Astrocyte (in vitro differentiated cells and primary cell): ENCODE measurements at regions not wholly inside any gene's neighbourhood (a gene's known extent, or its start where the extent isn't known, plus 50 kb on each side); places are given as distances from the start of the nearest gene placed in this dataset.

Experiments used
- DNase-seq: peaks from one replicate; pipeline ENCODE4 v3.0.0-alpha.2; 2010; ENCODE audit warnings: low read depth
- FAIRE-seq: peaks from 2 replicates; lab custom pipeline; 2011; peaks lifted over from hg19 to GRCh38; lab: Jason Lieb, UNC
- H2AFZ ChIP-seq: 2 replicates; pipeline ENCODE4 v1.6.0; 2012; ENCODE audit warnings: low read depth, low read length, inconsistent platforms
- H3K27ac ChIP-seq: 2 replicates; pipeline ENCODE4 v1.5.1; 2011; ENCODE audit warnings: low read depth, low read length, inconsistent platforms
- H3K27me3 ChIP-seq: 2 replicates; pipeline ENCODE4 v1.6.0; 2011; ENCODE audit warnings: low read length, inconsistent platforms; ENCODE audit not compliant: insufficient read depth
- H3K36me3 ChIP-seq: 2 replicates; pipeline ENCODE4 v1.5.1; 2011; ENCODE audit warnings: low read length, inconsistent platforms; ENCODE audit not compliant: insufficient read depth
- H3K4me1 ChIP-seq: 2 replicates; pipeline ENCODE4 v1.5.1; 2011; ENCODE audit warnings: low read length, inconsistent platforms; ENCODE audit not compliant: insufficient read depth
- H3K4me2 ChIP-seq: 2 replicates; pipeline ENCODE4 v1.6.0; 2012; ENCODE audit warnings: low read length, inconsistent platforms
- H3K4me3 ChIP-seq: 2 replicates; pipeline ENCODE4 v1.5.1; 2011; ENCODE audit warnings: low read depth, mild to moderate bottlenecking, low read length, inconsistent platforms; ENCODE audit not compliant: insufficient read depth
- H3K79me2 ChIP-seq: 2 replicates; pipeline ENCODE4 v1.6.0; 2012; ENCODE audit warnings: mild to moderate bottlenecking, low read length, inconsistent platforms; ENCODE audit not compliant: insufficient read depth
- H3K9ac ChIP-seq: 2 replicates; pipeline ENCODE4 v1.6.0; 2012; ENCODE audit warnings: mild to moderate bottlenecking, low read length, inconsistent platforms
- H3K9me3 ChIP-seq: 2 replicates; pipeline ENCODE4 v1.5.1; 2012; ENCODE audit warnings: low read depth, mild to moderate bottlenecking, low read length, inconsistent platforms; ENCODE audit not compliant: insufficient read depth
- H4K20me1 ChIP-seq: 2 replicates; pipeline ENCODE4 v1.6.0; 2012; ENCODE audit warnings: low read length, inconsistent platforms; ENCODE audit not compliant: insufficient read depth
- H3K27ac Mint-ChIP-seq: one replicate; pipeline ENCODE4 v1.8.0; 2021; ENCODE audit warnings: mild to moderate bottlenecking, mixed read lengths; ENCODE audit not compliant: unreplicated experiment
- H3K27me3 Mint-ChIP-seq: one replicate; pipeline ENCODE4 v1.8.0; 2021; ENCODE audit warnings: low read depth, mixed read lengths; ENCODE audit not compliant: unreplicated experiment
- H3K36me3 Mint-ChIP-seq: one replicate; pipeline ENCODE4 v1.8.0; 2021; ENCODE audit warnings: low read depth, mixed read lengths; ENCODE audit not compliant: unreplicated experiment
- H3K4me1 Mint-ChIP-seq: one replicate; pipeline ENCODE4 v1.8.0; 2021; ENCODE audit warnings: low read depth, mixed read lengths; ENCODE audit not compliant: unreplicated experiment
- H3K4me3 Mint-ChIP-seq: one replicate; pipeline ENCODE4 v1.8.0; 2021; ENCODE audit warnings: mild to moderate bottlenecking, moderate library complexity, mixed read lengths; ENCODE audit not compliant: unreplicated experiment
- H3K9me3 Mint-ChIP-seq: one replicate; pipeline ENCODE4 v1.8.0; 2021; ENCODE audit warnings: mild to moderate bottlenecking, mixed read lengths; ENCODE audit not compliant: unreplicated experiment
- CTCF ChIP-seq: IDR thresholded peaks from 2 replicates; pipeline ENCODE4 v1.5.1; 2011; ENCODE audit warnings: low read depth, mild to moderate bottlenecking, inconsistent platforms, low read length, moderate library complexity; ENCODE audit not compliant: insufficient read depth
- EZH2 ChIP-seq: IDR thresholded peaks from 2 replicates; pipeline ENCODE4 v1.6.1; 2012; ENCODE audit warnings: mild to moderate bottlenecking, low read length, inconsistent platforms; ENCODE audit not compliant: insufficient read depth

- Mint-ChIP-seq H3K36me3 (no peaks in the 10 kb centered on the region), H3K9me3 (no peaks in the 10 kb centered on the region), H3K27ac (no peak overlapping the region), H3K27me3 (no peaks in the 10 kb centered on the region), H3K4me3 (no peak overlapping the region), H3K4me1 (no peaks in the 10 kb centered on the region)
- DNase-seq (no peak), FAIRE-seq (no peak)
- Histone ChIP-seq H3K79me2 (no peaks in the 10 kb centered on the region), H3K4me3 (no peak overlapping the region), H3K4me2 (peak overlapping the region; percentile 1), H3K4me1 (no peaks in the 10 kb centered on the region), H3K9ac (no peak overlapping the region), H2AFZ (no peak overlapping the region), H3K36me3 (no peaks in the 10 kb centered on the region), H4K20me1 (no peaks in the 10 kb centered on the region), H3K27ac (no peak overlapping the region), H3K27me3 (no peaks in the 10 kb centered on the region), H3K9me3 (no peaks in the 10 kb centered on the region)
- TF ChIP-seq CTCF (no peak), EZH2 (no peak)
These were observed 1224.0 kb upstream of the ADGRB3 start for GRCh38 chr6:67411036-67411435.

- FAIRE-seq (no peak), DNase-seq (no peak)
- Histone ChIP-seq H3K36me3 (no peaks in the 10 kb centered on the region), H3K4me2 (no peak overlapping the region), H3K4me3 (no peak overlapping the region), H3K27ac (no peak overlapping the region), H4K20me1 (no peaks in the 10 kb centered on the region), H2AFZ (no peak overlapping the region), H3K4me1 (no peaks in the 10 kb centered on the region), H3K79me2 (no peaks in the 10 kb centered on the region), H3K27me3 (no peaks in the 10 kb centered on the region), H3K9me3 (no peaks in the 10 kb centered on the region), H3K9ac (no peak overlapping the region)
- H3K27ac Mint-ChIP-seq: no peak overlapping the region
- H3K4me3 Mint-ChIP-seq: no peak overlapping the region
- no peaks in the 10 kb centered on the region for H3K4me1 Mint-ChIP-seq
- no peak for TF ChIP-seq EZH2
- TF ChIP-seq CTCF: no peak
- no peaks in the 10 kb centered on the region for H3K36me3 Mint-ChIP-seq
- peaks cover 4% of the 10 kb centered on the region for H3K9me3 Mint-ChIP-seq
- no peaks in the 10 kb centered on the region for H3K27me3 Mint-ChIP-seq
These were observed 1240.8 kb upstream of the ADGRB3 start for GRCh38 chr6:67394254-67394653.

- no peak overlapping the region for H3K9ac ChIP-seq
- H3K27me3 Mint-ChIP-seq: no peaks in the 10 kb centered on the region
- H3K27ac ChIP-seq: no peak overlapping the region
- H3K36me3 Mint-ChIP-seq: no peaks in the 10 kb centered on the region
- no peak overlapping the region for H3K27ac Mint-ChIP-seq
- no peak overlapping the region for H2AFZ ChIP-seq
- H3K36me3 ChIP-seq: no peaks in the 10 kb centered on the region
- no peak overlapping the region for H3K4me3 ChIP-seq
- H3K9me3 ChIP-seq: no peaks in the 10 kb centered on the region
- no peak for DNase-seq
- H3K4me3 Mint-ChIP-seq: no peak overlapping the region
- peaks cover 4% of the 10 kb centered on the region for H3K9me3 Mint-ChIP-seq
- TF ChIP-seq EZH2 (no peak), CTCF (no peak)
- no peak for FAIRE-seq
- no peaks in the 10 kb centered on the region for H3K4me1 ChIP-seq
- H3K79me2 ChIP-seq: no peaks in the 10 kb centered on the region
- H3K27me3 ChIP-seq: no peaks in the 10 kb centered on the region
- no peaks in the 10 kb centered on the region for H3K4me1 Mint-ChIP-seq
- no peak overlapping the region for H3K4me2 ChIP-seq
- no peaks in the 10 kb centered on the region for H4K20me1 ChIP-seq
These were observed 1241.7 kb upstream of the ADGRB3 start for GRCh38 chr6:67393356-67393755.
